Adrenal gland (tissue), 5 donors: ENCODE measurements at regions not wholly inside any gene's neighbourhood (a gene's known extent, or its start where the extent isn't known, plus 50 kb on each side); places are given as distances from the start of the nearest gene placed in this dataset.

ENCODE experiments used
- CTCF ChIP-seq, 6 experiments: fragments of 450-650 bp in 4 of 6; fragments of 200-600 bp in 2 of 6; sonication (generic) in 1 of 6; IDR thresholded peaks; 1 replicate in 5 of 6; 2 replicates in 1 of 6; pipeline versions ENCODE4 v1.5.1 to v1.8.0; 2016 to 2021; ENCODE audit warnings: antibody characterized with exemption in 6 of 6, mild to moderate bottlenecking in 2 of 6, moderate library complexity in 1 of 6
- POLR2A ChIP-seq, 2 donors: fragments of 450-650 bp; IDR thresholded peaks; one replicate each; pipeline ENCODE4 v1.6.1; 2017; ENCODE audit warnings: antibody characterized with exemption in 2 of 2, mild to moderate bottlenecking in 2 of 2, moderate library complexity in 1 of 2
- donor health status: DM: no; HTN: no; CAD: no.

GRCh38 chr5:143566139-143566538 lies 162.7 kb upstream of the NR3C1 start:
- no peak for TF ChIP-seq CTCF (IDR thresholded peaks at IDR 0.05)
- TF ChIP-seq POLR2A (IDR thresholded peaks at IDR 0.05), result no peak
